Lower leg skin (tissue), 3 donors: ENCODE measurements at regions not wholly inside any gene's neighbourhood (a gene's known extent, or its start where the extent isn't known, plus 50 kb on each side); places are given as distances from the start of the nearest gene placed in this dataset.

Source experiments
- POLR2A ChIP-seq, 2 donors: fragments of 450-650 bp; IDR thresholded peaks; one replicate each; pipeline ENCODE4 v1.6.1; 2016 to 2017; ENCODE audit warnings: antibody characterized with exemption in 2 of 2, mild to moderate bottlenecking in 1 of 2, moderate library complexity in 1 of 2
- TF ChIP-seq, protein P1 (sequence below), 3 donors: fragments of 450-650 bp; IDR thresholded peaks; one replicate each; pipeline ENCODE4 v1.5.1; 2016; ENCODE audit warnings: antibody characterized with exemption in 3 of 3, mild to moderate bottlenecking in 3 of 3, moderate library complexity in 2 of 3

GRCh38 chr7:67843001-67843565 is 846.5 kb downstream of the TYW1 start:
- TF ChIP-seq, protein P1, sequence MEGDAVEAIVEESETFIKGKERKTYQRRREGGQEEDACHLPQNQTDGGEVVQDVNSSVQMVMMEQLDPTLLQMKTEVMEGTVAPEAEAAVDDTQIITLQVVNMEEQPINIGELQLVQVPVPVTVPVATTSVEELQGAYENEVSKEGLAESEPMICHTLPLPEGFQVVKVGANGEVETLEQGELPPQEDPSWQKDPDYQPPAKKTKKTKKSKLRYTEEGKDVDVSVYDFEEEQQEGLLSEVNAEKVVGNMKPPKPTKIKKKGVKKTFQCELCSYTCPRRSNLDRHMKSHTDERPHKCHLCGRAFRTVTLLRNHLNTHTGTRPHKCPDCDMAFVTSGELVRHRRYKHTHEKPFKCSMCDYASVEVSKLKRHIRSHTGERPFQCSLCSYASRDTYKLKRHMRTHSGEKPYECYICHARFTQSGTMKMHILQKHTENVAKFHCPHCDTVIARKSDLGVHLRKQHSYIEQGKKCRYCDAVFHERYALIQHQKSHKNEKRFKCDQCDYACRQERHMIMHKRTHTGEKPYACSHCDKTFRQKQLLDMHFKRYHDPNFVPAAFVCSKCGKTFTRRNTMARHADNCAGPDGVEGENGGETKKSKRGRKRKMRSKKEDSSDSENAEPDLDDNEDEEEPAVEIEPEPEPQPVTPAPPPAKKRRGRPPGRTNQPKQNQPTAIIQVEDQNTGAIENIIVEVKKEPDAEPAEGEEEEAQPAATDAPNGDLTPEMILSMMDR (IDR thresholded peaks at IDR 0.05), result no peak
- TF ChIP-seq POLR2A (IDR thresholded peaks at IDR 0.05), result no peak
